ENCODE measurements at regions not wholly inside any gene's neighbourhood (a gene's known extent, or its start where the extent isn't known, plus 50 kb on each side); places are given as distances from the start of the nearest gene placed in this dataset.

- H3K4me3 ChIP-seq = no peak overlapping the region
- H3K4me2 ChIP-seq = no peak overlapping the region
- H3K9me2 ChIP-seq (replicated peaks; ENCODE audit: insufficient read depth) = no peaks in the 10 kb centered on the region
- no peaks in the 10 kb centered on the region for H3K36me3 ChIP-seq (replicated peaks; ENCODE audit: insufficient read depth, low read depth)
- H3K4me1 ChIP-seq (ENCODE audit: insufficient read depth) = no peaks in the 10 kb centered on the region
- H2AFZ ChIP-seq = no peak overlapping the region
- H4K20me1 ChIP-seq (ENCODE audit: insufficient read depth, poor library complexity, severe bottlenecking) = no peaks in the 10 kb centered on the region
- DNase-seq (ENCODE audit: low spot score) = no peak
- H3K9me3 ChIP-seq (ENCODE audit: low read depth) = peaks cover 6% of the 10 kb centered on the region
- TF ChIP-seq CTCF (IDR thresholded peaks at IDR 0.05; ENCODE audit: poor library complexity) (no peak), EZH2 (IDR thresholded peaks at IDR 0.05; ENCODE audit: borderline replicate concordance) (no peak), EZH2phosphoT487 (IDR thresholded peaks at IDR 0.05; ENCODE audit: low read depth, severe bottlenecking, unreplicated experiment) (no peak)
- H3K27me3 ChIP-seq = no peaks in the 10 kb centered on the region
- no peak overlapping the region for H3K27ac ChIP-seq
- no peaks in the 10 kb centered on the region for H3K79me2 ChIP-seq
Observed at GRCh38 chr1:185514311-185514710, 197.3 kb upstream of the IVNS1ABP start.

- WGBS (ENCODE audit: low lambda C conversion rate, missing lambda C conversion rate) = 94% methylated on average over 4 of the region's 4 CpGs
- Histone ChIP-seq H3K79me2 (no peaks in the 10 kb centered on the region), H3K4me1 (ENCODE audit: insufficient read depth) (no peaks in the 10 kb centered on the region), H4K20me1 (ENCODE audit: insufficient read depth, poor library complexity, severe bottlenecking) (no peaks in the 10 kb centered on the region), H3K27ac (no peak overlapping the region), H3K4me2 (no peak overlapping the region), H2AFZ (no peak overlapping the region), H3K36me3 (replicated peaks; ENCODE audit: insufficient read depth, low read depth) (no peaks in the 10 kb centered on the region), H3K9me2 (replicated peaks; ENCODE audit: insufficient read depth) (no peaks in the 10 kb centered on the region), H3K4me3 (no peak overlapping the region), H3K9me3 (ENCODE audit: low read depth) (no peaks in the 10 kb centered on the region), H3K27me3 (no peaks in the 10 kb centered on the region)
- DNase-seq (ENCODE audit: low spot score) = no peak
- no peak for TF ChIP-seq EZH2phosphoT487 (IDR thresholded peaks at IDR 0.05; ENCODE audit: low read depth, severe bottlenecking, unreplicated experiment)
- TF ChIP-seq EZH2 (IDR thresholded peaks at IDR 0.05; ENCODE audit: borderline replicate concordance) = no peak
- no peak for TF ChIP-seq CTCF (IDR thresholded peaks at IDR 0.05; ENCODE audit: poor library complexity)
Observed at GRCh38 chr1:185512442-185512841, 195.4 kb upstream of the IVNS1ABP start.

- H2AFZ ChIP-seq = no peak overlapping the region
- no peaks in the 10 kb centered on the region for H3K27me3 ChIP-seq
- no peak overlapping the region for H3K4me2 ChIP-seq
- TF ChIP-seq EZH2 (IDR thresholded peaks at IDR 0.05; ENCODE audit: borderline replicate concordance) (no peak), EZH2phosphoT487 (IDR thresholded peaks at IDR 0.05; ENCODE audit: low read depth, severe bottlenecking, unreplicated experiment) (no peak), CTCF (IDR thresholded peaks at IDR 0.05; ENCODE audit: poor library complexity) (no peak)
- H3K36me3 ChIP-seq (replicated peaks; ENCODE audit: insufficient read depth, low read depth) = no peaks in the 10 kb centered on the region
- H3K4me1 ChIP-seq (ENCODE audit: insufficient read depth) = no peaks in the 10 kb centered on the region
- H3K27ac ChIP-seq = no peak overlapping the region
- no peaks in the 10 kb centered on the region for H3K9me3 ChIP-seq (ENCODE audit: low read depth)
- H3K4me3 ChIP-seq = no peak overlapping the region
- WGBS (ENCODE audit: low lambda C conversion rate, missing lambda C conversion rate) = 97% methylated on average over 2 of the region's 2 CpGs
- no peaks in the 10 kb centered on the region for H4K20me1 ChIP-seq (ENCODE audit: insufficient read depth, poor library complexity, severe bottlenecking)
- H3K9me2 ChIP-seq (replicated peaks; ENCODE audit: insufficient read depth) = no peaks in the 10 kb centered on the region
- no peaks in the 10 kb centered on the region for H3K79me2 ChIP-seq
- DNase-seq (ENCODE audit: low spot score) = no peak
Observed at GRCh38 chr1:185501099-185501498, 184.1 kb upstream of the IVNS1ABP start.

GRCh38 chr1:185500001-185500626, 183.1 kb upstream of the IVNS1ABP start:
- H3K9me3 ChIP-seq (ENCODE audit: low read depth) = no peaks in the 10 kb centered on the region
- no peak overlapping the region for H2AFZ ChIP-seq
- no peak for DNase-seq (ENCODE audit: low spot score)
- H4K20me1 ChIP-seq (ENCODE audit: insufficient read depth, poor library complexity, severe bottlenecking) = no peaks in the 10 kb centered on the region
- H3K27ac ChIP-seq = no peak overlapping the region
- 82% methylated on average over 4 of the region's 4 CpGs for WGBS (ENCODE audit: low lambda C conversion rate, missing lambda C conversion rate)
- H3K79me2 ChIP-seq = no peaks in the 10 kb centered on the region
- H3K4me2 ChIP-seq = no peak overlapping the region
- H3K27me3 ChIP-seq = no peaks in the 10 kb centered on the region
- no peaks in the 10 kb centered on the region for H3K4me1 ChIP-seq (ENCODE audit: insufficient read depth)
- H3K36me3 ChIP-seq (replicated peaks; ENCODE audit: insufficient read depth, low read depth) = no peaks in the 10 kb centered on the region
- H3K9me2 ChIP-seq (replicated peaks; ENCODE audit: insufficient read depth) = no peaks in the 10 kb centered on the region
- TF ChIP-seq EZH2 (IDR thresholded peaks at IDR 0.05; ENCODE audit: borderline replicate concordance) (no peak), CTCF (IDR thresholded peaks at IDR 0.05; ENCODE audit: poor library complexity) (no peak), EZH2phosphoT487 (IDR thresholded peaks at IDR 0.05; ENCODE audit: low read depth, severe bottlenecking, unreplicated experiment) (no peak)
- no peak overlapping the region for H3K4me3 ChIP-seq

Data from hepatocyte (in vitro differentiated cells).